AG09309 (cell line): ENCODE measurements at regions not wholly inside any gene's neighbourhood (a gene's known extent, or its start where the extent isn't known, plus 50 kb on each side); places are given as distances from the start of the nearest gene placed in this dataset.

Experiments used
- DNase-seq: peaks from one replicate; pipeline ENCODE4 v3.0.0-alpha.2; 2010; ENCODE audit warnings: low read depth
- H3K4me3 ChIP-seq: 2 replicates; pipeline ENCODE4 v1.5.1; 2011; ENCODE audit warnings: mild to moderate bottlenecking, low read depth, low read length, moderate library complexity; ENCODE audit not compliant: control insufficient read depth
- TF ChIP-seq, protein P1 (sequence below): IDR thresholded peaks from 2 replicates; pipeline ENCODE4 v1.5.1; 2011; ENCODE audit warnings: mild to moderate bottlenecking, low read depth, low read length, inconsistent platforms; ENCODE audit not compliant: insufficient read depth, control insufficient read depth; ENCODE audit errors: missing control alignments

GRCh38 chr1:38292969-38293368 is 246.4 kb upstream of the POU3F1 start:
- TF ChIP-seq, protein P1, sequence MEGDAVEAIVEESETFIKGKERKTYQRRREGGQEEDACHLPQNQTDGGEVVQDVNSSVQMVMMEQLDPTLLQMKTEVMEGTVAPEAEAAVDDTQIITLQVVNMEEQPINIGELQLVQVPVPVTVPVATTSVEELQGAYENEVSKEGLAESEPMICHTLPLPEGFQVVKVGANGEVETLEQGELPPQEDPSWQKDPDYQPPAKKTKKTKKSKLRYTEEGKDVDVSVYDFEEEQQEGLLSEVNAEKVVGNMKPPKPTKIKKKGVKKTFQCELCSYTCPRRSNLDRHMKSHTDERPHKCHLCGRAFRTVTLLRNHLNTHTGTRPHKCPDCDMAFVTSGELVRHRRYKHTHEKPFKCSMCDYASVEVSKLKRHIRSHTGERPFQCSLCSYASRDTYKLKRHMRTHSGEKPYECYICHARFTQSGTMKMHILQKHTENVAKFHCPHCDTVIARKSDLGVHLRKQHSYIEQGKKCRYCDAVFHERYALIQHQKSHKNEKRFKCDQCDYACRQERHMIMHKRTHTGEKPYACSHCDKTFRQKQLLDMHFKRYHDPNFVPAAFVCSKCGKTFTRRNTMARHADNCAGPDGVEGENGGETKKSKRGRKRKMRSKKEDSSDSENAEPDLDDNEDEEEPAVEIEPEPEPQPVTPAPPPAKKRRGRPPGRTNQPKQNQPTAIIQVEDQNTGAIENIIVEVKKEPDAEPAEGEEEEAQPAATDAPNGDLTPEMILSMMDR = no peak
- DNase-seq = no peak
- no peak overlapping the region for H3K4me3 ChIP-seq

DNA sequence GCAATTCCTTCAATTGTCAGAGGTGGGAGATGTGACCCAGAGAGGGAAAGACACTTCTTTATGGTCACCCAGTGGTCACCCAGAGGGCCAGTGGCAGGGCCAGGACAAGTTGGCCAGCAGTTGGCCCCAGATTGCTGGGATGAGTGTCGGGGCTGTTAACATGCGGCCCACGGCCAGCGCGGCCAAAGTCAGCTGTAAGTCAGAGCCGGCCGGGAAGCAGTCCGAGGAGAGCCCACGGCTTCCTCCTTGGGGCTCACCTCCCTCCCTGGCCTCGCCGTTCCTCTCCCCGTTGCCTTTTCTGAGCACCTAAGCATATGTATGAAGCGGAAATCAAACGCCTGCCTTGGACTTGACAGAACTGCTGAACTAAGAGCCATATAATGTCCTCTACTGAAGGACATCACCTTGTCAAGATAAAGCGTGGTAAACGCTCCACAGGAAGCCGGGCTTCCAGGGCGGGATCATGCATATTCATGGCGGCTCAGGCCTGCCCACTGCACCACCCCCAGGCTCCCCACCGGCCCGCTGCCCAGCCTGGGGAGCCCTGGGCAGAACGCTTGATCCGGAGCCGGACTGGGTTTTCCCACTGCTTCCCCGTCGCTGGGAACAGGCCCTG is 245.4 kb upstream of the POU3F1 start:
- no peak overlapping the region for H3K4me3 ChIP-seq
- no peak for DNase-seq
- TF ChIP-seq, protein P1 = no peak

GRCh38 chr1:38291336-38291735 is 244.7 kb upstream of the POU3F1 start:
- TF ChIP-seq, protein P1 = no peak
- H3K4me3 ChIP-seq = no peak overlapping the region
- no peak for DNase-seq

DNA sequence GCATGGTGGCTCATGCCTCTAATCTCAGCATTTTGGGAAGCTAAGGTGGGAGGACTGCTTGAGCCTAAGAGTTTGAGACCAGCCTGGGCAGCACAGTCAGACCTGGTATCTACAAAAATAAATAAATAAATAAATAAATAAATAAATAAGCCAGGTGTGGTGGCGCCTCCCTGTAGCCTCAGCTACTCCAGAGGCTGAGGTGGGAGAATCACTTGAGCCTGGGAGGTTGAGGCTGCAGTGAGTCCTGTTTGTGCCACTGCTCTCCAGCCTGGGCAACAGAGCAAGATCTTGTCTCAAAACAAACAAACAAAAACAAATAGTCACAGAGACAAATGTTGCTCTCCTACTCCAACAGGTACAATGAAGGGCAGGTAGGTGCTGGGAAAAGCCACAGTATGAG is 242.4 kb upstream of the POU3F1 start:
- H3K4me3 ChIP-seq = no peak overlapping the region
- TF ChIP-seq, protein P1 = no peak
- no peak for DNase-seq

DNA sequence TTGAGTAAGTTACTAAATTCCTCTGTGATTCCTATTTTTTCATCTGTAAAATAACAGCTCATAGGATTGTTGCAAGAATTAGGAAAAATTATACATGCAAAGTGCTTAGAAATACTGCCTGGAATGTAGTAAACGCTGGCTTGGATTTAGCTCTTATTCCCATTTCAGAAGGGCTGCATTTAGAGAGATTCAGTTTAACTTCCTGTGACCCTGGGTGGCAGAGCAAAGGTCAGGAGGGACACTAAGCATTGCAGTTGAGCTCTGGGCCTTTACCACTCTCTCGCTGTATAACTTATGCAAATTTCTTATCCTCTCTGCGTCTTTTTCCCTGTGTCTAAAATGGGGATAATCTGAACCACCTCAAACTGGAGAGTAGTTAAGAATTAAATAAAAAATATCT is 241.0 kb upstream of the POU3F1 start:
- no peak for DNase-seq
- no peak overlapping the region for H3K4me3 ChIP-seq
- TF ChIP-seq, protein P1 = no peak

DNA sequence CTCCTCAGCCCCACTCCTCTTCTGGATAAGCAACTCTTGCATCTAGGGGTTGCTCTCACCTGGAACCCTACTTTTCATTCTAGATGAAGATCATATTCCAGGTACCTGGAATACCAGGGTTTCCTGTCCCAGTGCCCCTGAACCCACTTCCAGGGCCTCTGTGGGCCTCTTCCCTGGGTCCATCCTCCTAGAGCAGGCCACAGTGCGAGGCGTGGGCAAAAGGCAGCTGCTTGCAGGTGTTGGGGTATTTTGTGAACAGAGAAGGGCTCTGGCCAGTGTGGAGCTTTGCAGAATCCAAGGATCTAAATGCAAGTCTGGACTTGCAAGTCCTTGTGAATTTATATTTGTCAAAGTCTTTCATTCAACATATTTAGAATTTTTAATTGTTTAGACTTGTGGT is 240.4 kb upstream of the POU3F1 start:
- TF ChIP-seq, protein P1 = no peak
- no peak for DNase-seq
- no peak overlapping the region for H3K4me3 ChIP-seq

DNA sequence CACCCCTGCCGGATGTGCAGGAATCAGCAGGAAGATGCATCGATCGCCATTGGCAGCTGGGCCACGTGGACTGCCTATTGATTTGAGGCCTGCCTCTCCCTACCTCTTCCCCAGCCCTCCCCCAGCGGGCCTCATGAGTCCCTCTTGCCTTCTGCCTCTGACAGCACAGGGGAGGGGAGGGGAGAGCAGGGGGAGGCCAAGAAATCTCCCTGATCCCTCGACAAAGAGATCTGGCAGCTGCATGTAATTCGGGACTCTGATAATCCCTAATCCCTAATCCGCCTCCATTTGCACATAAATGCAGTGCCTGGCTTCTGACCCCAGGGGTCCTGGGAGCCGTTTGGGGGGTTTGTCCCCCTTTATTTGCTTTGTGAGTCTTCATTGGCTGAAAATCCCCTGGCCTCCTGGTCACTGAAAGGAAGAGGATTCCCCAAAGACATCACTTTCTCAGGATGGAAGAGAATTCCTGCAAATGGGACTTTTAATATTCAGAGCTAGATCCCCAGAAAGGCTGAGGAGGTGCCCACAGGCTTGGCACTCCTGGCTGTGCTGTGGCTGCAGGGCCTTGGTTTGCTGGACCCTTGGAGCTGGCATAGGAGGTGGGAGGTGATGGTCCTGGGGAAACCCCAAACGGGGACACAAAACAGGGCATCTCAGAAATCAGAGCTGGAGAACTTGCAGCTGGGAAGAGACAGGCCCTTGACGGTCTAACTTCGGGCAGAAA is 239.4 kb upstream of the POU3F1 start:
- TF ChIP-seq, protein P1 = no peak
- DNase-seq = no peak
- no peak overlapping the region for H3K4me3 ChIP-seq
